PC-3 (cell line): ENCODE measurements at regions not wholly inside any gene's neighbourhood (a gene's known extent, or its start where the extent isn't known, plus 50 kb on each side); places are given as distances from the start of the nearest gene placed in this dataset.

Experiments used
- CTCF ChIP-seq: fragments of 300-600 bp; sonication (generic); conservative IDR thresholded peaks from 2 replicates; pipeline ENCODE4 v1.5.1; 2017; ENCODE audit warnings: antibody characterized with exemption, low read depth, mild to moderate bottlenecking, low read length
- EZH2 ChIP-seq: fragments of 300-600 bp; sonication (generic); IDR thresholded peaks from one replicate; pipeline ENCODE4 v1.6.1; 2017; ENCODE audit warnings: antibody characterized with exemption, mild to moderate bottlenecking, low read length; ENCODE audit not compliant: unreplicated experiment

GRCh38 chr7:125033506-125033905, 103.9 kb upstream of the POT1 start:
- TF ChIP-seq CTCF = 0 out of 2 replicates have a peak, but pooled peaks have one; percentile 19
- TF ChIP-seq EZH2 = no peak
